ENCODE measurements at regions not wholly inside any gene's neighbourhood (a gene's known extent, or its start where the extent isn't known, plus 50 kb on each side); places are given as distances from the start of the nearest gene placed in this dataset.

GRCh38 chr7:53642361-53642760, 606.9 kb downstream of the POM121L12 start:
- TF ChIP-seq ZNF274 (IDR thresholded peaks at IDR 0.05; ENCODE audit: borderline replicate concordance, extremely low read depth, low read length): no peak
- no peak for TF ChIP-seq TCF12 (IDR thresholded peaks at IDR 0.05; ENCODE audit: low read depth, low read length)
- TF ChIP-seq SIN3A (conservative IDR thresholded peaks at IDR 0.05 in 1 of 2, IDR thresholded peaks at IDR 0.05 in 1 of 2; ENCODE audit: low read depth in 1 of 2, low read length in 2 of 2): no peak
- TF ChIP-seq EZH2 (IDR thresholded peaks at IDR 0.05; ENCODE audit: low read depth, low read length, severe bottlenecking): no peak
- TF ChIP-seq, protein P1, sequence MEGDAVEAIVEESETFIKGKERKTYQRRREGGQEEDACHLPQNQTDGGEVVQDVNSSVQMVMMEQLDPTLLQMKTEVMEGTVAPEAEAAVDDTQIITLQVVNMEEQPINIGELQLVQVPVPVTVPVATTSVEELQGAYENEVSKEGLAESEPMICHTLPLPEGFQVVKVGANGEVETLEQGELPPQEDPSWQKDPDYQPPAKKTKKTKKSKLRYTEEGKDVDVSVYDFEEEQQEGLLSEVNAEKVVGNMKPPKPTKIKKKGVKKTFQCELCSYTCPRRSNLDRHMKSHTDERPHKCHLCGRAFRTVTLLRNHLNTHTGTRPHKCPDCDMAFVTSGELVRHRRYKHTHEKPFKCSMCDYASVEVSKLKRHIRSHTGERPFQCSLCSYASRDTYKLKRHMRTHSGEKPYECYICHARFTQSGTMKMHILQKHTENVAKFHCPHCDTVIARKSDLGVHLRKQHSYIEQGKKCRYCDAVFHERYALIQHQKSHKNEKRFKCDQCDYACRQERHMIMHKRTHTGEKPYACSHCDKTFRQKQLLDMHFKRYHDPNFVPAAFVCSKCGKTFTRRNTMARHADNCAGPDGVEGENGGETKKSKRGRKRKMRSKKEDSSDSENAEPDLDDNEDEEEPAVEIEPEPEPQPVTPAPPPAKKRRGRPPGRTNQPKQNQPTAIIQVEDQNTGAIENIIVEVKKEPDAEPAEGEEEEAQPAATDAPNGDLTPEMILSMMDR (IDR thresholded peaks at IDR 0.05; ENCODE audit: control extremely low read depth in 1 of 3, insufficient read depth in 1 of 3, low read depth in 1 of 3, low read length in 3 of 3): no peak
- TF ChIP-seq POLR2A (IDR thresholded peaks at IDR 0.05; ENCODE audit: control extremely low read depth in 1 of 2, low read depth in 2 of 2, low read length in 2 of 2): no peak
- no peak for TF ChIP-seq EP300 (IDR thresholded peaks at IDR 0.05; ENCODE audit: borderline replicate concordance in 1 of 2, low read depth in 2 of 2, low read length in 2 of 2)
- no peak for TF ChIP-seq CBX5 (IDR thresholded peaks at IDR 0.05; ENCODE audit: low read depth, low read length)

Measured in H1 (cell line).